K562 (cell line): ENCODE measurements at regions not wholly inside any gene's neighbourhood (a gene's known extent, or its start where the extent isn't known, plus 50 kb on each side); places are given as distances from the start of the nearest gene placed in this dataset.
"Not testable (repeated sequence)": the region's sequence is repeated elsewhere in the genome, so short reads cannot be mapped to it uniquely, and the experiment has no call there.

Experiments
- ATAC-seq: fragments of 200-7000 bp; cut with Tn5 transposase; 3 replicates; pipeline ENCODE4 v1.9.1; 2020; ENCODE audit warnings: moderate library complexity
- BruUV-seq: library from RNA; stranded (reverse); fragments of 400-500 nt; replicated peaks from 2 replicates; lab custom pipeline; 2021; lab: Mats Ljungman, UMichigan
- CTCF ChIA-PET: fragments of 300-600 bp; formaldehyde crosslinking; extraction: SDS; loops from one replicate; lab custom pipeline; 2021; ENCODE audit warnings: low intra/inter-chr PET ratio; lab: Yijun Ruan, JAX
- POLR2A ChIA-PET: fragments of 300-600, 350-650 bp; sonication (Branson Sonifier 250); formaldehyde crosslinking; extraction: SDS; loops from one replicate; lab custom pipeline; 2021; ENCODE audit warnings: antibody characterized with exemption, inconsistent platforms; lab: Yijun Ruan, JAX
- DNase-seq, 4 experiments: peaks; one replicate each; pipeline versions ENCODE4 v3.0.0 to v3.0.0-alpha.2; 2011 to 2018; ENCODE audit warnings: low spot score in 3 of 4, mixed read lengths in 3 of 4; ENCODE audit errors: extremely low read depth in 1 of 4
- FAIRE-seq: peaks from 2 replicates; lab custom pipeline; 2011; peaks lifted over from hg19 to GRCh38; lab: Jason Lieb, UNC
- H2AFZ ChIP-seq: 2 replicates; pipeline ENCODE4 v1.6.0; 2011; ENCODE audit warnings: low read depth, low read length, control low read depth, inconsistent platforms
- H3K27ac ChIP-seq: fragments of 200-600 bp; 3 replicates; pipeline ENCODE4 v1.8.0; 2011; ENCODE audit warnings: low read depth, mild to moderate bottlenecking, control low read depth, inconsistent platforms, low read length, moderate library complexity, mixed read lengths; ENCODE audit errors: extremely low read depth
- H3K27me3 ChIP-seq, 2 experiments: fragments of 300-600 bp in 1 of 2; 2 replicates in 1 of 2; 3 replicates in 1 of 2; pipeline versions ENCODE4 v1.6.0 to v1.8.0; 2011; ENCODE audit warnings: inconsistent platforms in 2 of 2, low read length in 2 of 2, mild to moderate bottlenecking in 1 of 2, mixed read lengths in 1 of 2, moderate library complexity in 1 of 2; ENCODE audit not compliant: control insufficient read depth in 2 of 2, insufficient read depth in 2 of 2
- H3K36me3 ChIP-seq: fragments of 300-600 bp; 3 replicates; pipeline ENCODE4 v1.8.0; 2011; ENCODE audit warnings: mild to moderate bottlenecking, low read length, inconsistent platforms; ENCODE audit not compliant: control insufficient read depth, insufficient read depth
- H3K4me1 ChIP-seq, 2 experiments: fragments of 200-600 bp in 1 of 2; replicated peaks in 1 of 2; 2 replicates in 1 of 2; 3 replicates in 1 of 2; pipeline versions ENCODE4 v1.5.1 to v1.8.0; 2011; ENCODE audit warnings: inconsistent platforms in 2 of 2, low read length in 2 of 2, mild to moderate bottlenecking in 1 of 2, mixed read lengths in 1 of 2, moderate library complexity in 1 of 2; ENCODE audit not compliant: control insufficient read depth in 2 of 2, insufficient read depth in 2 of 2
- H3K4me2 ChIP-seq: 2 replicates; pipeline ENCODE4 v1.6.1; 2011; ENCODE audit warnings: low read length, control low read depth, inconsistent platforms, mixed read lengths; ENCODE audit not compliant: insufficient read depth
- H3K4me3 ChIP-seq: fragments of 200-600 bp; sonication (generic), shearing (Covaris generic); 2 replicates; pipeline ENCODE4 v1.5.1; 2016; ENCODE audit warnings: control low read depth, inconsistent platforms
- H3K79me2 ChIP-seq: fragments of 200-600 bp; 3 replicates; pipeline ENCODE4 v1.8.0; 2011; ENCODE audit warnings: low read length, inconsistent platforms; ENCODE audit not compliant: control insufficient read depth, insufficient read depth
- H3K9ac ChIP-seq, 2 experiments: 2 replicates each; pipeline versions ENCODE4 v1.6.0 to v1.6.1; 2011; ENCODE audit warnings: low read depth in 2 of 2, low read length in 2 of 2, control low read depth in 1 of 2, inconsistent platforms in 1 of 2, mild to moderate bottlenecking in 1 of 2, mixed read lengths in 1 of 2; ENCODE audit not compliant: insufficient read depth in 1 of 2
- H3K9me1 ChIP-seq: one replicate; pipeline ENCODE4 v1.6.0; 2011; ENCODE audit warnings: inconsistent platforms, mild to moderate bottlenecking, low read length, moderate library complexity; ENCODE audit not compliant: control insufficient read depth, insufficient read depth
- H3K9me3 ChIP-seq: replicated peaks from 2 replicates; pipeline ENCODE4 v1.5.1; 2011; ENCODE audit warnings: low read depth, low read length, inconsistent platforms; ENCODE audit not compliant: control insufficient read depth, insufficient read depth
- H4K20me1 ChIP-seq: replicated peaks from 2 replicates; pipeline ENCODE4 v1.6.1; 2011; ENCODE audit warnings: low read length, inconsistent platforms, mixed read lengths; ENCODE audit not compliant: control insufficient read depth, insufficient read depth
- FOXK2 ChIP-seq, 2 experiments: fragments of 450-650 bp; IDR thresholded peaks in 1 of 2; conservative IDR thresholded peaks in 1 of 2; 2 replicates each; pipeline ENCODE4 v1.6.1; 2016; ENCODE audit warnings: low read depth in 2 of 2, mild to moderate bottlenecking in 1 of 2
- MYBL2 ChIP-seq, 2 experiments: fragments of 450-650 bp in 1 of 2; sonication (generic) in 1 of 2; formaldehyde crosslinking in 1 of 2; IDR thresholded peaks; 2 replicates each; pipeline versions ENCODE4 v1.6.1 to v1.8.1; 2017 to 2022; ENCODE audit warnings: borderline replicate concordance in 1 of 2, inconsistent platforms in 1 of 2, low read depth in 1 of 2, mild to moderate bottlenecking in 1 of 2, missing genetic modification reagents in 1 of 2, moderate library complexity in 1 of 2
- POLR2AphosphoS5 ChIP-seq: IDR thresholded peaks from 2 replicates; pipeline ENCODE4 v1.6.1; 2011; ENCODE audit warnings: mild to moderate bottlenecking, low read depth, low read length, moderate library complexity; ENCODE audit not compliant: control insufficient read depth, insufficient read depth
- PRMT5 ChIP-seq: sonication (generic); formaldehyde crosslinking; IDR thresholded peaks from 2 replicates; pipeline ENCODE4 v1.5.0; 2020; ENCODE audit warnings: missing genetic modification reagents
- TAF9B ChIP-seq: fragments of 450-650 bp; IDR thresholded peaks from 2 replicates; pipeline ENCODE4 v1.6.1; 2018; ENCODE audit warnings: mild to moderate bottlenecking; ENCODE audit not compliant: partially characterized antibody
- TCF7 ChIP-seq: sonication (generic); IDR thresholded peaks from 2 replicates; pipeline ENCODE4 v1.6.1; 2016; ENCODE audit warnings: antibody characterized with exemption, borderline replicate concordance
- ZNF785 ChIP-seq: fragments of 250-450 bp; sonication (Bioruptor Pico); IDR thresholded peaks from 2 replicates; pipeline ENCODE4 v1.4.0; 2020; ENCODE audit warnings: mild to moderate bottlenecking
- WGBS: fragments of 100-300 bp; shearing (Covaris generic); methylation state at CpG from one replicate; pipeline ENCODE4 v1.1.6; 2016; ENCODE audit warnings: low coverage, mixed read lengths; ENCODE audit not compliant: insufficient coverage; ENCODE audit errors: missing lambda C conversion rate; 5-methylcytosine and 5-hydroxymethylcytosine counted together
- in situ Hi-C: fragments of 300-500 bp; cut with MboI; formaldehyde crosslinking; loops from 4 replicates; pipeline ENCODE4 v1.15.0; 2018; ENCODE audit warnings: inconsistent platforms, mixed read lengths
- intact Hi-C: fragments of 100-400 bp; cut with micrococcal nuclease; formaldehyde crosslinking; loops from 2 replicates; pipeline ENCODE4 v1.14.2; 2022
- TF ChIP-seq, protein P1 (sequence below): sonication (generic); formaldehyde crosslinking; IDR thresholded peaks from 2 replicates; pipeline ENCODE4 v1.8.1; 2023; ENCODE audit warnings: mild to moderate bottlenecking, missing genetic modification reagents, moderate library complexity
- TF ChIP-seq, protein P2 (sequence below): fragments of 450-650 bp; formaldehyde crosslinking; IDR thresholded peaks from 2 replicates; pipeline ENCODE4 v1.4.0; 2020; ENCODE audit warnings: mild to moderate bottlenecking, mixed read lengths
- TF ChIP-seq, protein P3 (sequence below): IDR thresholded peaks from 2 replicates; pipeline ENCODE4 v1.6.1; 2011; ENCODE audit warnings: borderline replicate concordance, low read depth, mild to moderate bottlenecking, moderate library complexity, low read length; ENCODE audit not compliant: insufficient read depth, poor library complexity, severe bottlenecking

DNA sequence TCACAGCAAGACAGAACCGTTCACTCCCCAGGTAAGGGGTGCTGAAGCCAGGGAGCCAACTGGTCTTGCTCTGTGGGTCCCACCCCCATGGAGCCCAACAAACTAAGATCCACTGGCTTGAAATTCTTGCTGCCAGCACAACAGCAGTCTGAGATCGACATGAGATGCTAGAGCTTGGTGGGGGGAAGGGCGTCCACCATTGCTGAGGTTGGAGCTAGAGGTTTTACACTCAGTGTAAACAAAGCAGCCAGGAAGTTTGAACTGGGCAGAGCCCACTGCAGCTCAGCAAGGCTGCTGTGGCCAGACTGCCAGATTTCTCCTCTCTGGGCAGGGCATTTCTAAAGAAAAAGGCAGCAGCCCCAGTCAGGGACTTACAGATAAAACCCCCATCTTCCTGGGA, 1419.9 kb upstream of the ADGRL3 start:
- H2AFZ ChIP-seq, H3K9me3 ChIP-seq, H3K36me3 ChIP-seq, H3K27ac ChIP-seq, H3K9ac ChIP-seq, intact Hi-C loops, POLR2A ChIA-PET, BruUV-seq, CTCF ChIA-PET, in situ Hi-C loops, H3K4me1 ChIP-seq, H3K79me2 ChIP-seq, DNase-seq, FAIRE-seq, H3K27me3 ChIP-seq, ATAC-seq, H3K4me3 ChIP-seq, H3K9me1 ChIP-seq, H3K4me2 ChIP-seq, H4K20me1 ChIP-seq: not testable (repeated sequence)
- 0% methylated on average over 1 of the region's 3 CpGs for WGBS

DNA sequence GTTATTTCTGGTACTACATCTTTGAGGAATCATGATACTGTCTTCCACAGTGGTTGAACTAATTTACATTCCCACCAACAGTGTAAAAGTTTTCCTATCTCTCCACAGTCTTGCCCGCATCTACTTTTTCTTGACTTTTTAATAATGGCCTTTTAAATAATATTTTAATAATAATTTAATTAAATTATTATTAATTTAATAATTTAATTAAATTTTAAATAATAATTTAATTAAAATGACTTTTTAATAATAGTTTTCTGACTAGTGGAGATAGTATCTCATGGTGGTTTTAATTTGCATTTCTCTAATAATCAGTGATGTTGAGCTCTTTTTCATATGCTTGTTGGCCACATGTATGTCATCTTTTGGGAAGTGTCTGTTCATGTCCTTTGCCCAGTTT, 1395.0 kb upstream of the ADGRL3 start:
- Histone ChIP-seq H2AFZ (no peak overlapping the region), H3K9ac (no peak overlapping the region), H4K20me1 (no peaks in the 10 kb centered on the region), H3K9me1 (no peaks in the 10 kb centered on the region), H3K27ac (no peak overlapping the region), H3K27me3 (no peaks in the 10 kb centered on the region), H3K9me3 (no peaks in the 10 kb centered on the region), H3K4me1 (no peaks in the 10 kb centered on the region), H3K4me3 (no peak overlapping the region), H3K79me2 (no peaks in the 10 kb centered on the region), H3K4me2 (no peak overlapping the region), H3K36me3 (no peaks in the 10 kb centered on the region)
- CTCF ChIA-PET: no interaction called here
- ATAC-seq (no peak), DNase-seq (no peak), FAIRE-seq (no peak)
- 0% methylated on average over 1 of the region's 1 CpG for WGBS
- in situ Hi-C loops: no loop called here
- no TSS peak for BruUV-seq
- intact Hi-C loops: no loop called here
- POLR2A ChIA-PET: no interaction called here
- TF ChIP-seq, protein P1, sequence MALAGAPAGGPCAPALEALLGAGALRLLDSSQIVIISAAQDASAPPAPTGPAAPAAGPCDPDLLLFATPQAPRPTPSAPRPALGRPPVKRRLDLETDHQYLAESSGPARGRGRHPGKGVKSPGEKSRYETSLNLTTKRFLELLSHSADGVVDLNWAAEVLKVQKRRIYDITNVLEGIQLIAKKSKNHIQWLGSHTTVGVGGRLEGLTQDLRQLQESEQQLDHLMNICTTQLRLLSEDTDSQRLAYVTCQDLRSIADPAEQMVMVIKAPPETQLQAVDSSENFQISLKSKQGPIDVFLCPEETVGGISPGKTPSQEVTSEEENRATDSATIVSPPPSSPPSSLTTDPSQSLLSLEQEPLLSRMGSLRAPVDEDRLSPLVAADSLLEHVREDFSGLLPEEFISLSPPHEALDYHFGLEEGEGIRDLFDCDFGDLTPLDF (CRISPR knock-in tag): no peak
- TF ChIP-seq, protein P2, sequence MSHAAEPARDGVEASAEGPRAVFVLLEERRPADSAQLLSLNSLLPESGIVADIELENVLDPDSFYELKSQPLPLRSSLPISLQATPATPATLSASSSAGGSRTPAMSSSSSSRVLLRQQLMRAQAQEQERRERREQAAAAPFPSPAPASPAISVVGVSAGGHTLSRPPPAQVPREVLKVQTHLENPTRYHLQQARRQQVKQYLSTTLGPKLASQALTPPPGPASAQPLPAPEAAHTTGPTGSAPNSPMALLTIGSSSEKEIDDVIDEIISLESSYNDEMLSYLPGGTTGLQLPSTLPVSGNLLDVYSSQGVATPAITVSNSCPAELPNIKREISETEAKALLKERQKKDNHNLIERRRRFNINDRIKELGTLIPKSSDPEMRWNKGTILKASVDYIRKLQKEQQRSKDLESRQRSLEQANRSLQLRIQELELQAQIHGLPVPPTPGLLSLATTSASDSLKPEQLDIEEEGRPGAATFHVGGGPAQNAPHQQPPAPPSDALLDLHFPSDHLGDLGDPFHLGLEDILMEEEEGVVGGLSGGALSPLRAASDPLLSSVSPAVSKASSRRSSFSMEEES: no peak
- no peak for TF ChIP-seq MYBL2 (IDR thresholded peaks at IDR 0.05; ENCODE audit: low read depth)
- no peak for TF ChIP-seq MYBL2 (CRISPR knock-in tag; IDR thresholded peaks at IDR 0.05; ENCODE audit: borderline replicate concordance)
- no peak for TF ChIP-seq ZNF785 (CRISPR knock-in tag)
- TF ChIP-seq, protein P3, sequence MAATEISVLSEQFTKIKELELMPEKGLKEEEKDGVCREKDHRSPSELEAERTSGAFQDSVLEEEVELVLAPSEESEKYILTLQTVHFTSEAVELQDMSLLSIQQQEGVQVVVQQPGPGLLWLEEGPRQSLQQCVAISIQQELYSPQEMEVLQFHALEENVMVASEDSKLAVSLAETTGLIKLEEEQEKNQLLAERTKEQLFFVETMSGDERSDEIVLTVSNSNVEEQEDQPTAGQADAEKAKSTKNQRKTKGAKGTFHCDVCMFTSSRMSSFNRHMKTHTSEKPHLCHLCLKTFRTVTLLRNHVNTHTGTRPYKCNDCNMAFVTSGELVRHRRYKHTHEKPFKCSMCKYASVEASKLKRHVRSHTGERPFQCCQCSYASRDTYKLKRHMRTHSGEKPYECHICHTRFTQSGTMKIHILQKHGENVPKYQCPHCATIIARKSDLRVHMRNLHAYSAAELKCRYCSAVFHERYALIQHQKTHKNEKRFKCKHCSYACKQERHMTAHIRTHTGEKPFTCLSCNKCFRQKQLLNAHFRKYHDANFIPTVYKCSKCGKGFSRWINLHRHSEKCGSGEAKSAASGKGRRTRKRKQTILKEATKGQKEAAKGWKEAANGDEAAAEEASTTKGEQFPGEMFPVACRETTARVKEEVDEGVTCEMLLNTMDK: no peak
- TF ChIP-seq POLR2AphosphoS5: no peak
- no peak for TF ChIP-seq PRMT5 (CRISPR knock-in tag)
- TF ChIP-seq TCF7: no peak
- no peak for TF ChIP-seq TAF9B
- TF ChIP-seq FOXK2 (conservative IDR thresholded peaks at IDR 0.05 in 1 of 2, IDR thresholded peaks at IDR 0.05 in 1 of 2; ENCODE audit: low read depth in 2 of 2): no peak
